ENCODE measurements at regions not wholly inside any gene's neighbourhood (a gene's known extent, or its start where the extent isn't known, plus 50 kb on each side); places are given as distances from the start of the nearest gene placed in this dataset.

DNA sequence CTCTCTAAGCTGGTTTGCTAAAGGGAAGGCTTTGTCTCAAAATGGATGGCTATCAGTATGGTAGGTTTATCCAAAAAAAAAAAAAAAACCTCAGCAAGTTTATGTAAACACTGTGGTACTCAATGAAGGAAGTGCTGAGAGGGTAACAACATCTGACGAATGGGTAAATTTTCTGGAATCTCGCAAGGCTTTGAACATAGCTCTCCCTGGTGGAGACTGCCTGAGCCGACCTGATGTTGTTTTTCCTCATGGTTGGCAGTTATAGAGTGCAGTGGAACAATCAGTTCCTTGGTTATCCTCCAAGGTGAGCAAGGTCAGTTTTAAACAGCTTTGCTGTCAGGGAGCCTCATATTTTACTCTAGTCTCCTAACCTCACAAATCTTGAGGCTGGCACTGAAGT lies 94.6 kb downstream of the ZPLD1 start:
- intact Hi-C loops (cut with micrococcal nuclease) = no loop called here

DNA sequence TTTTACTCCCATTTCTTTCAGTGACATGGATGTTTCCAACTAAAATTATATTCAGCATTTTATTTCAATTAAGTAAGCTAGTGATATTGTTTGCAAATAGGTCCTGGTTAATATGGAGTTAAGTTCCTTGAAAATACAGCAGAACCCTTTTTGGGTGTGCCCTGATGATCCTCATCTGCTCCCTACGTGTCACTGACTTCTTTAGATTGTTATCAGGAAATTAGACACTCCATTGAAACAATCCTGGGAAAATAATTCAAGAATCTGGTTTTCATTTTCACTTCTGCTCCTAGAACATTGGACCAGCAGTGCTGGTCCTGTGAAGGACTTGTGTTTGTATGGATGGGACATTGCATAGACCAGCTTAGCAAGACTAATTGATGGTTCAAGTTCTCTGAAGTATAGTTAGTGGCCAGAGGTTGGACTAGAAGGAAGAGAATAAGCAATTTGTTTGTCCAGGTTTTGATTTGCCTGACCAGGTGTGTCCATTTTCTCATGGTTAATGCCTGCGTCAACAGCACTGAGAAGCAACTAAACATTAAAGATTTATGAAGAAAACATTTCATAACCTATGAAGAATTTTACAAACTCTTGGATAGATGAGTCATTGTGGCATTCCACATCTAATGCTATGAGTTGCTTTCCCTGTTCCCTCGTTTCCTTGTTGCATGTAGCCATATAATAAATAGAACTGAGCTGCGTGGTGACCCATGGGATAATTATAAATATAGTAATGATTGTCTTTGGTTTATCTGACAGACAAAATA lies 95.8 kb downstream of the ZPLD1 start:
- intact Hi-C loops (cut with micrococcal nuclease) = no loop called here

DNA sequence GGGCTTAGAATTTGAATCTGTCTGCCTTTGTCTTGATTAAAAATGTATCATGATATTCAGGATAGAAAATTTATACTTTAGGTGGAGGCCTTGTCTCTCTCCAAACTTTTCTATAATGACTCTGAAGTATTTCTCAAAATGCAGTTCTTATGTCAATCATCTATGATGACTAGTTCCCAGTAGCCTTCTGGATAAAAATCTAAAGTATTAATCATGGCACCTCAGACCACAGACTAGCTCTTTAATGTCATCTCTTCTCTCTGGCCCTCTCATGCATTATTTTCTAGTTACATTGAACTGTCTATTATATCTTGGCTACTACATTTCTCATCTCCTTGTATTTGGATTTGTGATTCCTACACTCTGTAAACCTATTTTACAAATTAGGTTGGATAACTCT lies 96.9 kb downstream of the ZPLD1 start:
- intact Hi-C loops (cut with micrococcal nuclease) = no loop called here

DNA sequence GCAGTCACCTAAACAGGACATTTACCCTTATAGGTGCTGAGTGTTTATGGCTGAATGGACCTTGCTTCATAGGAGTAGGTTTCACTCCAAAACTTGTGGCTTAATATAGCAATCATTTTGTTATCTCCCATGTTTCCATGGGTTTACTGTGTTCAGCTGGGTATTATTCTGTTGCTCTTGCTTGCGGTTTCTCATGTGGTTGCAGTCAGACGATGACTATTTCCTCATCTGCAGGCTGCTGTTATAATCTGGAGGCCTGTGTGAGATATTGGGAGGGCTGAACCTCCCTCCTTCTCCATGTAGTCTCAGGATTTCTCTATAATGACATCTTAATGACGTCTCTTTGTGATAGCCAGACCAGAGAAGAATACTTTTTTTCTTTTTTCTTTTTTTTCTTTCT lies 98.1 kb downstream of the ZPLD1 start:
- intact Hi-C loops (cut with micrococcal nuclease) = no loop called here

DNA sequence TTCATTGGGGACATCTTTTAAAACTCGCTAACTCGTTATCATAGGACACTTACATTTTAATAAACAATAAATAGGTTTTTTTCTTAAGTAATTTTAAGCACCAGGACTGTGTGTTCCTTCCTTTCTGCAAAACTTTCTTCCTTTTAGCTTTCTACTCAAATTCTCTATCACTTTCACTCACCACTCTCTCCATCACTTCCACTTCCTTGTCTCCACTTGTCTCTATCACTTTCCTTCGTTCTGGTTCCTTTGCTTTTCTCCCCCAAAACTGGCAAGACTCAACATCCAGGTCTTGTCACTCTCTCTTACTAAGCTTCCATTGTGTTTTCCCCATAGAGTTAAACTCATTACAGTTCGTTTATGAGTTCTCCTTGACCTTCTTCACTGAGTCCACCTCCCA lies 99.0 kb downstream of the ZPLD1 start:
- intact Hi-C loops (cut with micrococcal nuclease) = no loop called here

DNA sequence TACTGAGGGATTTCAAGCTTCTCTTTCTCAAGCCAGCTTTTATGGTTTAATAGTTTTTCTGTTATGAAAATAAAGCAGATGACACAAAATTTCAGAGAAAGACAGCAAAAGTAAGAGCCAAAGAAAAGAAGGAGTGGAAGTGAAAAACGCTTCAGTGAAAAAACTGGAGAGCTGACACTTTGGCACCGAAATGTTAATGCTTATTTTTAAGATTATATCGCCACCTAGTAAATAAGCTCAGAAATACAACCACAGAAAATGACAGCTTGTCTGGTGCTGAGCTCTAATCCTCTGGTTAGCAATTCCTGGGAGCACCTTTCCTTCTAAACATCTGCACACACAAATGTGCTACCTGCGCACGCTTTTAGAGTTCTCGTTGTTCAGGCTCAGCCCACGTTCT lies 101.6 kb downstream of the ZPLD1 start:
- intact Hi-C loops (cut with micrococcal nuclease) = loop anchor here (1.0 to 2.0 kb wide), 2 partner anchors 307 to 734 kb away; no protein-coding TSS in a partner anchor

DNA sequence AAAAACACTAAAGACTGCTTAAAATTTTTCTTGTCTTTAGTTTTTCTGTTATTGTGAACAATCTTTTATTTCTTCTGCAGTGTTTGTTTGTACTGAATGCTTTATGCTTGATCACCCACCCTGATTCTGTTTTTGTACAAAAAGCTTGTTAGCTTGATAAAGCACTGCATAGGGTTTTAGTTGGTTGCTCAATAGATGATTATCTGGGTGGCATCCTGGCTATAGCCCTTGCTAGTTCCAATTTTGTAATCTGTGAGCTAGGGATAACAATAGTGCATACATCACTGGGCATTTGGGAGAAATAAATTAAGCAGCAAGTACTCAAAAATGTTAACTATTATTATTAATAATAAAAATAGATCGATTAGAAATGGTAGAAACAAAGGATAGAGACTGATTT lies 102.3 kb downstream of the ZPLD1 start:
- intact Hi-C loops (cut with micrococcal nuclease) = loop anchor here (2.0 kb wide), 1 partner anchor 734 kb away; no protein-coding TSS in a partner anchor

DNA sequence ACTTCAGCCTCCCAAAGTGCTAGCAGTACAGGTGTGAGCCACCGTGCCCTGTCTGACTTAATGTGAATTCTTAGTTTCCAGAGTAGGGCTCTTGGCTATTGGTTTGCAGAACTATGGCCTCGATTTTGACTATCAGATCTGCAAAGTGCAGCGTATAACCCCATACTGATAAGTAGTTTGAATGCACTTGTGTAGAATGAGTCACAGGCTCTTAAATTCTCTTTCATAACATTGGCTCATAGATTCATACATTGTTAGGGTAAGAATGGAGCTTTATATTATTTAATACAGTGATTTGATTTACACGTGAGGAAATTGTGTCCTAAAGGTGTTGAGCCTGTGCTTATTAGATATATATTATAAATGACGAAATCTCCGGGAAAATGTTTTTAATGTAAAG lies 109.9 kb downstream of the ZPLD1 start:
- intact Hi-C loops (cut with micrococcal nuclease) = no loop called here

DNA sequence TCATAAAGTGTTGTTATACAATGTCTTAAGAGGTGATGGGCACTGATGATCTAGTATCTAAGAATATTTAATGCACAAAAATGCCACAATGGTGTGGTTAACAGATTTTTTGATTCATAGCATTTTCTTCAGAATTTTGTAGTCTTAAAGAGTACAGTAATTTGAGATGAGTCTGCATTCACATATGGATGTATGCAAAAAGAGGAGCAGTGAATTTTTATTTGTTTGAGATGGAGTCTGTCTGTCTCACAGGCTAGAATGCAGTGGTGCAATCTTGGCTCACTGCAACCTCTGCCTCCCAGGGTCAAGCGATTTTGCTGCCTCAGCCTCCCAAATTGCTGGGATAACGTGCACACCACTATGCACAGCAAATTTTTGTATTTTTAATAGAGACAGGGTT lies 110.5 kb downstream of the ZPLD1 start:
- intact Hi-C loops (cut with micrococcal nuclease) = no loop called here

DNA sequence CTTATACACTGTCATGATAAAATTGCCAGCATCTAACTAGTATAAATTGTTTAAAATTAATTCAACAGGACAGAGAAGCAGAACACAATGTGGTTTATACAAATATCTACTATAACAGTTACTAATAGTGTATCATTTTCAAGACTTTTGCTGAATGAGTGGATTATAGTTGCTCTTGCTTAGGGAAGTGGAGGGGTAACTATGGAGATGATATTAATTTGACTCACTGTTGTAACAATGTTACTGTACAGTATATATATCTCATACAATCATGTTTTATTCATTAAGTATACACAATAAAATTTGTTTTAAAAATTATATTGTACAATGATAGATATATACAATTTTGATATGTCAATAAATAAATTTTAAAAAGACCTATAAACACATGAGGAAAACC lies 119.1 kb downstream of the ZPLD1 start:
- intact Hi-C loops (cut with micrococcal nuclease) = no loop called here

DNA sequence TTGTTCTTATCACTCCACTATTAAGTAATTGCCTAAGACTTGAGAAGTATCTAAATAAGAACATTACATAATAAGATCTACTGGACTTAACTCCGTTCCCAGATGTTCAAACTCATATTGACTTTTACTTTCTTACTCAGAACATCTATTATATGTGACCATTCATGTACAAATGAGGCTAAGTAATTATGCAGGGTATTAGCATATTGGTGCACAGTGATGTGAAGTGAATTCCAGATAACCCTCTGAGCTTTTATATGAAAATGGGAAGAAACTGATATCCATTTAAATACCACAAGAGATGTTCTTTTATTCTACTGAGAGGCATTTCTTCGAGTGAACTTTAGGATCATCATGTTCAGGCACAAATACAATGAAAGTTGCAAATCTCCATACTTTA lies 135.7 kb downstream of the ZPLD1 start:
- intact Hi-C loops (cut with micrococcal nuclease) = no loop called here

DNA sequence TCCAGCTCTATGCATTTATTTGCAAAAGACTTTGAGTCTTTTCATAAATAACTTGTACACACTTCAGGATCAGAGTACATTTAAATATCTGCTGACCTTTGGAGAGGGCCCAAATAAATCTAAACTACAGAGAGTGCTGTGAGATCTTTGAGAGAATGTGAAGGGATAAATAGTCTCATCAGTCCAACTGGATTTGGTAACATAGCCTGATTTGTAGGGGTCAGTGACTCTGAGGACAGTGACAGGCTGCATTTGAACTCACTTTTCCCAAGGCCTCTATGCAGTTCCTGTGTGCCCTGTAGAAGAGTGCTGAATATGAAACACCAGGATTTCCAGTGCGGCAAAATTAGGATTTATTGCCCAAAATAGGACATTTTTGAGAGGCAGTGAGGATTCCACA lies 136.2 kb downstream of the ZPLD1 start:
- intact Hi-C loops (cut with micrococcal nuclease) = no loop called here

DNA sequence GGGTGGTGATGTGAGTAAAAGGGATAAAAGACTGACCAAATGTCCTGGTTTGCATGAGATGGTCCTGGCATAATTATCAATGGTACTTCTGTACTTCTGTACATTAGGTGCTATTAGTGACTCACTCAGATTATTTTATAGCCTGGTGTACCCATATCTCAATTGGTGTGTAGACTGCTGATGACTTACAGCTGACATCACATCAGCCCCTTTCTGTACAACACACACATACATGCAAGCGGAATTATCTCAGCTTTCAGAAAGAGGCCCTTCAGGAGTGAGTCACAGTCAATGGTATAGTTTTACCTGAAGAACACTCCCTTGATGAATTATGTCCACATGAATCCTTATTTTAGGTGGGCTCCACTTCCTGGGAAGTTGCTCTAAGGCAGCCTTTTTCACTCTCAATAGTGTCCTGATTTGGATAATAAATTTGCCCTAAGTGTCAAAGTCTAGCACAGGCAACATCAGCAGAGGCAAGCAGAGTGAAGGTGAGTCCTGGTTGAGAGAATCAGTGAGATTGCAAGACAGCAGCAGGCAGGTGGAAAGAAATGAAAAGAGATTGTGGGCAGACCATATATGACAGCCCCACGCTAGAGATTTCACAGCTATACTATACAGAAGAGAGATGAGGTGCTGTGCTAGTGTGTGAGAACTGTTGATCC lies 137.0 kb downstream of the ZPLD1 start:
- intact Hi-C loops (cut with micrococcal nuclease) = no loop called here

DNA sequence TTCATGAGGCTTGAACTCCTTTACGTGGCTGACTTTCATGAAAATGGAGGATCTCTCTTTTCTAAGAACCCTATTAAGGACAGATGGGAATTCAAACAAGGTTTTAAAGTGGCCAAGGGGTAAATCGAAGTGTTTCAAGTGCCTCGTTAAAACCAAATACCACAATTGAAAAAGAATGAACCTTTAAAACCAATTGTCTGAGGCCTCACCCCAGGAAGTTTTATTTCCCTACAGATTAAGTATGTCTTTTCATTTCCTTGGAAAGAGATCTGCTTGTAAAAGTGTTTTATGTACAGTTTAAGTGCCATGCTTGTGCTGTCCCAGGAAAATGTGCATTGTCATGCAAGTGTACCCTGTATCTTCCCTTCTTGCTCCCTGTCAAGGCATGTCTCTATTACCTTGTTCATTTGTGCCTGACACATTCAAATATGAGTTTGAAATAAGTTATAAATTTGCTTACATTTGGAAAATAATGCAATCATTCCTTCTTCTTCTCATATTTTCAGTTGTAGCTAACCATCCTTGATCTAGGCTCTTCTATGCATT lies 138.7 kb downstream of the ZPLD1 start:
- intact Hi-C loops (cut with micrococcal nuclease) = no loop called here

DNA sequence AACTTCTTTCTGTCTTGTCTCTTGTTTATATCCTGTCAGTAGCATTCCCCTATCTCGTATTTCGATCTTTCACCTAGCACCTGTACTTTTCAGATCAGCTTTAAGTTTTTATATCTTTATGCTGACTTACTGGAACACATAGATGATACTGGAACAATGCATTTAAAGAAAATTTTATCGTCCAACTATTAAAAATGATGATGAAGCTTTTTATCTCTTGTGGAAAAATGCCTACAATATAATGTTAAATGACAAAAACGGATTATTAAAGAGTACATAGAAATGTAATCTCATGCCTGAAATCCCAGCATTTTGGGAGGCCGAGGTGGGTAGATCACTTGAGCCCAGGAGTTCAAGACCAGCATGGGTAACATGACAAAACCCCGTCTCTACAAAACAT lies 139.5 kb downstream of the ZPLD1 start:
- intact Hi-C loops (cut with micrococcal nuclease) = no loop called here

DNA sequence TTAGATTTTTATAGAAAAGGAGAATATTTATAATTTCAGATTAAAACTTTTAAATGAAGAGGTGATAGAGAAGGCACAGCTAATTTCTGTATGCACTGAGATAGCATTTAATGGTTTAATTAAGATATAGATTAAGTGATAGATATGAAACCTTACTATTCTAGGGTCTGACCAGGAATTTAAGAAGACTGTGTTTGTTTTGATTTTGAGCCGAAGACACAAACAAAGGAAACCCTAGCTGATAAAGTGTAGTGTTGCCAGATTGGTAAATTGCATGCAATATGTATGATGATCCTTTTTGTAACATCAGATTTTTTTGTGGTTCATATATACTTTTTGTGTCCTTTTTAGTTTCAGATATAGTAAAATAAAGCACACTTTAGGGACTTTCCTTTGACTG lies 141.8 kb downstream of the ZPLD1 start:
- intact Hi-C loops (cut with micrococcal nuclease) = no loop called here

DNA sequence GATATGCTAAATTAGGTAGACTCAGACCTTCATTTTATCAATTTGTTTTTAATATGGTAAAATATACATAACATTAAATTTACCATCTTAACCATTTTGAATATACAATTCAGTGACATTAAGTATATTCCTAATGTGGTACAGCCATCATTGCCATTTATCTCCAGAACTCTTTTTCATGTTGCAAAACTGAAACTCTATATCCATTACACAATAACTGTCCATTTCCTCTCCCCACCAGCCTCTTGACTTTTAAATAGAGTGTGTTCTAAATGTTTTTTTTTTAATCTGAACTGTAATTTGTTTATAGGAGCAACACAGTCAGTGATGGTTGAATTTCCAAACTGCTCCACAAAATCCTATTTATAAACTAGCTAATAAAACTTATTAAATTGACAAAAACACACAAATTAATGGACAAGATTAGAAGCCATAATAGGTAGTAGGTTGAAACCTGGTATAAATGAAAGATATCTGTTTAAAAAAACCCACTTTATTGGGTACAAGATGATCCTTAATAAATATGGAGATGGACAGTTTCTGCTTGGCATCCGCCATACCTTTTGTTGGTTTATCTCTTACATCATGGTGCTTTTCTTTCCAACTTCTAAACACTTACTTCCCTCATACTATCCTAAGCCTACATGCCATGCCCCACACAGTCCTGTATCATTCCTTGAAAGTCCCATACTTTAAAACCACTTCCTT lies 142.4 kb downstream of the ZPLD1 start:
- intact Hi-C loops (cut with micrococcal nuclease) = no loop called here

DNA sequence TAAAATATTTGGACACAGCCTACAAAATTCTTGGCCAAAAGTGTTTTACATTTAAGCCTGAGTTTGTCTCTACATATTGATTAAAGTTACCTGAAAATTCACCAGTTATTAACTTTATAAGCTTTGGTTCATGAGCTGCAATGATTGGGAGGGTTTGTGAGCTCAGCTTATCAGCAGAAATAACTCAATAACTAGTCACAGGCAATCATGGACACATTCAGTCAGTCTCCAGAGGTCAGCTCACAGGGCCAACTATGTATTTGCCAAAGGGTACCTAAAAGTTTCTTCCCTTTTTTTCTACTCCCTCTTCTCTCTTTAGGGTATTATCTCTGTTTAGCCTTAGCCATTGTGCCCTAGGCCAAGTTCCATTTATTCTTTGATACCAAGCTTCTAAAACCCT lies 145.9 kb downstream of the ZPLD1 start:
- intact Hi-C loops (cut with micrococcal nuclease) = no loop called here

DNA sequence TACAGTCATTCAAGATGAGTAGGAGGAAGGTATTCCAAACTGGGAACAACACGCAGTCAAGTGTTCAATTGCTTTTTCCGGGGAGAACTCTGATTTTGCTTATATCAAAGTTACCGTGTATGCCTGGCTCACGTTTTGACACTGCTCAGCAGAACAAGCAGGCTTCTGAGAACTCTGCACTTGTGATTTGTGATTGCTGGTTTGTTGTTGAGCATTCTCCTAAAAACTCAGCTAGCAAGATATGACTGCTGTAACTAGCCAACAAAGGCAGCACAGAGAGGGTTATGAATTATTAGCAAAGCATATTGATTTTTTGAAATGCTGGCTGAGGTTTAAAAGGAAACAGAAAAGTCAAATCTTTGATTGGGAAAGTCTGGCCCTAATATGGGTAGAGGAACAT lies 151.7 kb downstream of the ZPLD1 start:
- intact Hi-C loops (cut with micrococcal nuclease) = no loop called here

DNA sequence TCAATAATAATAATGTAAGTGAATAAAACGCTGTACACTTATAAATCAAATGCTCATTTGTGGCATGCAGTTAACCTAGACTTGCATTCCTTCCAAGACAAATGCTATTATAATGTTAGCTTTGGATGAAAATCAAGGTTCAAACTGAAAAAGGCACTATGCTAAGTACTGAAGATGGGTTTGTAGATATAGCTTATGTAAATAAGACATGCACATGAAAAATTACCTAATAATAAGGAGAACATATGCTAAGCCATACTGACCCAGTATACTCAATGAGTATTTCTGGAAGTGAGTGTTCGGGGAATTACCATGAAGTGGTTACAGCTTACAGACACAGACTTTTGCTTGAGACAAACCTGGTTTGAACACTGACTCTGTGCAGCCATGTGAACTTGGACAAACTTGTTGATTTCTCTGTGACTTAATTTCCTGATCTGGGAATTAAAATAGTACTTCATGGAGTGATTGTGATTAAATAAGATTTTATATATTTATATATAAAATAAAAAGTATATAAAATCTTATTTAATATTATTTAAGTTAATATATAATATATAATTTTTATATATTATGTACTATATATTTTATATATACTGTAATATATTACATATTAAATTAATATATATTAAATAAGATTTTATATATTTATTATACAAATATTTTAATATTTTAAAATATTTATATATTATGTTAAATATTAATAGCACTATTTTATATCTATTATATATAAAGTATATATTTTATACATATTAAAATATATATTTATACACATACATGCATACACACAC lies 159.2 kb downstream of the ZPLD1 start:
- intact Hi-C loops (cut with micrococcal nuclease) = no loop called here

DNA sequence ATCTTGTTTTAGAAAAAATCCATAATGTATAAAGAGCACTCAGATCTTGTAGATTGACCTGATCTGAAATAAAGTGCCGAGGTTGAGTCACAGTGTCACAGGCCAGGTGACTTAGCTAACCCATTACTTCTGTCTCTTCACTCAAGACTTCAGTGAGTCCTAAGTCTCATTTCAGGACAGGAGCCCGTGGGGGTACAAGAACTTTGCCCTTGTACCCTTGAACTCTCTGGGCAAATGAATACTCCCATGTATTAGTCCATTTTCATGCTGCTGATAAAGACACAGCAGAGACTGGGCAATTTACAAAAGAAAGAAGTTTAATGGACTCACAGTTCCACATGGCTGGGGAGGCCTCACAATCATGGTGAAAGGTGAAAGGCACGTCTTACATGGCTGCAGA lies 160.2 kb downstream of the ZPLD1 start:
- intact Hi-C loops (cut with micrococcal nuclease) = no loop called here

Measured in T-helper 2 cell treated with Interferon-gamma antibody and Interleukin-4, amounts not matched to agents 100 ng/mL and 5 ng/mL, for 36 hours (primary cell).